ENCODE measurements at regions not wholly inside any gene's neighbourhood (a gene's known extent, or its start where the extent isn't known, plus 50 kb on each side); places are given as distances from the start of the nearest gene placed in this dataset.

- H3K9me3 ChIP-seq: no peaks in the 10 kb centered on the region
- in situ Hi-C loops (cut with MboI; ENCODE audit: low sequenced_read_pairs): no loop called here
- H3K27me3 ChIP-seq (ENCODE audit: low read depth): no peaks in the 10 kb centered on the region
- H3K4me3 ChIP-seq: no peak overlapping the region
- H3K36me3 ChIP-seq (replicated peaks): no peaks in the 10 kb centered on the region
- H3K4me1 ChIP-seq: no peaks in the 10 kb centered on the region; the same call in 1 of the 2 replicates
- no peak for DNase-seq (ENCODE audit: low spot score in 2 of 2)
Observed at GRCh38 chr4:59222221-59222620, 1977.9 kb upstream of the ADGRL3 start.

DNA sequence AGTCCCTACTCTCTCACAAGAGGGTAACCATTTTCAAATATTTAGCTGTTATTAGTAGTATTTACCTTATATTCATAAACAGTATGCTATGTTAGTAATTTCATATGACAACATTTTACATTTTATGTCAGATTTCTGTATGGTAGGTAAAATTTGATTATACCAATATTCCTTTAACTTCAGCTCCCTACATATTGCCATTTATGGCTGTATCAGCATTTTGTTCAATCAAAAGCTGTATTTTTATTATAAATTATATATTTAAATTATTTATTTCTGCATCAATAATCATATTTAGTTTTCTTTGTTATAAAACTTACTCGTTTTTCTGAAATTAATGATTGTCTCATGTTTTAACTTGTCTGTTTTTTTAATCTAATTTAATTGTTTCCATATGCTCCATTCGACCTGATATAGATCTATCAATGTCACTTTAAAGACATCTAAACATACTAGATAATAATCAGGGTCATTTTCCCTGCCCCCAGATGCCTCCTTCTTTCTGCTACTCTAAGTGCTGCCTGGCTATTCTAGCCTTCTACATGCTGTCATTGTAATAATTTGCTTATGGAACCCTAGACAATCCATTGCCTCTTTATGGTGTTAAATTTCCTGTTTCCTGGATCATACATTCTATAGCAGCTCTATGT lies 1976.7 kb upstream of the ADGRL3 start:
- DNase-seq (ENCODE audit: low spot score in 2 of 2): no peak
- Histone ChIP-seq H3K9me3 (no peaks in the 10 kb centered on the region), H3K4me1 (no peaks in the 10 kb centered on the region; the same call in 1 of the 2 replicates), H3K36me3 (replicated peaks) (no peaks in the 10 kb centered on the region), H3K4me3 (no peak overlapping the region), H3K27me3 (ENCODE audit: low read depth) (no peaks in the 10 kb centered on the region)
- in situ Hi-C loops (cut with MboI; ENCODE audit: low sequenced_read_pairs): no loop called here

DNA sequence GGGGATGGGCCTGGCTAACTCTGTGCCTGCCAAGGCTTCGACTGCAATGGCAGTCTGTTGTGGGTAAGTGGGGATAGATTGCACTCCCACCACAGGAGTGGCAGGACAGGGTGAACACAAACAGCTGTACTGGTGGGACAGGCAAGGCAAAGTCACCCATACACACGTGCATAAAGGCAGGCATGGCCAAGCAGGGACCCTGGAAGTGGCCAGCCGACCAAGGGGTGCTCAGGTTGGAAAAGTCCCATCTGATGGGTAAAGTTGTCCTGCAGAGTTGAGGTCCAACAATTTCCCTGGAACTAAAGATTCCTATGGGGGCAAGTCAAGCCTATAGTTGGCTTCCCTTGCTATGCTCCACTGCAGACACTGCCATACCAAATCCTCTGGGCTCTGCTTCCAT lies 1961.9 kb upstream of the ADGRL3 start:
- Histone ChIP-seq H3K36me3 (replicated peaks) (no peaks in the 10 kb centered on the region), H3K4me3 (no peak overlapping the region), H3K9me3 (no peaks in the 10 kb centered on the region), H3K4me1 (peaks cover 4% of the 10 kb centered on the region; the same call in 1 of the 2 replicates), H3K27me3 (ENCODE audit: low read depth) (no peaks in the 10 kb centered on the region)
- DNase-seq (ENCODE audit: low spot score in 2 of 2): no peak
- in situ Hi-C loops (cut with MboI; ENCODE audit: low sequenced_read_pairs): no loop called here

DNA sequence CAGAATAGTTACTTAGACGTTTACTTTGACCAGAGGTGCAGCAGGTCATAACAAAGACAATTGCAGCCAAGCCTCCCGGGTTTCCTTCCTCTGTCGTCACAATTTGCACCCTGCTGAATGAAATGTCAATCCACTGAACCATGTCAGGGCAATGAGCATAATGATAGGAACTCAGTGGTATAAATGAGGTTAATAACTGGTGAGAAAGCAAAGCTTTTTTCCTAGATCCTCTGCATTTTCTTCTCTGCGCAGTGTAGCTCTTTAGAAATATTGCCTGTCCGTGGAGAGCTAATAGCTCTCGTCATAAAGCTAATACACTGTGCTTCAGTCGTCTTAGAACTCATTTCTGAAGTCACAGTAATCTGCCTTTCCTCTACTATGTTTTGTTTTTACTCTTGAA lies 1960.1 kb upstream of the ADGRL3 start:
- in situ Hi-C loops (cut with MboI; ENCODE audit: low sequenced_read_pairs): no loop called here

GRCh38 chr4:59243038-59243437 lies 1957.1 kb upstream of the ADGRL3 start:
- DNase-seq (ENCODE audit: low spot score in 2 of 2): no peak
- H3K27me3 ChIP-seq (ENCODE audit: low read depth): no peaks in the 10 kb centered on the region

More for the DNA sequence above, 1960.1 kb upstream of the ADGRL3 start:
- no peak overlapping the region for H3K4me3 ChIP-seq
- no peaks in the 10 kb centered on the region for H3K9me3 ChIP-seq
- no peak for DNase-seq (ENCODE audit: low spot score in 2 of 2)
- H3K36me3 ChIP-seq (replicated peaks): no peaks in the 10 kb centered on the region
- H3K27me3 ChIP-seq (ENCODE audit: low read depth): no peaks in the 10 kb centered on the region
- peaks cover 4% of the 10 kb centered on the region; the same call in 1 of the 2 replicates for H3K4me1 ChIP-seq

DNA sequence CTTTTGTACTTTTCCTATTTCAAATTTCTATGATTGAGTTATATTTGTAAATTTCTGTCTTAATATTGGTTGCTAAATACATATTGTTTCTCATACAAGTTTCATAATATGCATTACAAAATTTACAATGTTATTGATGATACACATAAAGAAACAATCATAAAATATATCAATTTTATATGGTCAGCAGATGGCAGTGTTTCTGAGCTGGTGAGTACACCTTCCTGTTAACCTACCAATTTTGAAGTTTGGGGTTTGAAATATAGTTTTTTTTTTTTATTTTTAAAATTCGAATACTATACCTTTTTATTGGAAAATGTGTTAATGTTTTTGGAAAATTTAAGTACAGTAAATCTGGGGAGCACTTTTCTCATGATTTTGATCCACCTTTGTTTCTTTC lies 1953.1 kb upstream of the ADGRL3 start:
- Histone ChIP-seq H3K27me3 (ENCODE audit: low read depth) (no peaks in the 10 kb centered on the region), H3K4me3 (no peak overlapping the region), H3K36me3 (replicated peaks) (no peaks in the 10 kb centered on the region), H3K4me1 (no peaks in the 10 kb centered on the region), H3K9me3 (no peaks in the 10 kb centered on the region)
- in situ Hi-C loops (cut with MboI; ENCODE audit: low sequenced_read_pairs): no loop called here
- DNase-seq (ENCODE audit: low spot score in 2 of 2): peak in 1 of 2 experiments; percentile 10

More at GRCh38 chr4:59243038-59243437, 1957.1 kb upstream of the ADGRL3 start:
- H3K36me3 ChIP-seq (replicated peaks): no peaks in the 10 kb centered on the region
- no peak overlapping the region for H3K4me3 ChIP-seq
- in situ Hi-C loops (cut with MboI; ENCODE audit: low sequenced_read_pairs): no loop called here
- H3K4me1 ChIP-seq: peaks cover 4% of the 10 kb centered on the region; the same call in 1 of the 2 replicates
- no peaks in the 10 kb centered on the region for H3K9me3 ChIP-seq

DNA sequence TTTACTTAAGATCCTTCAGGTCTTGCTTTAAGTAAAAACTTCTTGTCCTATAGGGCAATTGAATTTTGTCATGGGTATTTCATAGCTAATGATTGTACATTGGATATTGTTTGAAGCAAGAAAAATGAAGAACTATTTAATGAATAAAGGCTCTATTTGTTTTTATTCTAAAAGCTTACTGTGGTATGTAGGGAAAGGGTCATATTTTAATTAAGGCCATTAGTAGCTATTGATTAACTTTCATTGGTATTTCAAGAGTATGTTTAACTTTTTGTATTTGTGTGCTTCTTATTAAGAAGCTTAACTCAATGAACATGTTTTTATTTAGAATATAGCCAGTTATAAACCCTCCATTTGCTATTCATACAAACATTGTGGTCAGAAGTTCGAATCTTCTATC lies 1951.8 kb upstream of the ADGRL3 start:
- no peak for DNase-seq (ENCODE audit: low spot score in 2 of 2)
- Histone ChIP-seq H3K4me3 (no peak overlapping the region), H3K36me3 (replicated peaks) (no peaks in the 10 kb centered on the region), H3K9me3 (no peaks in the 10 kb centered on the region), H3K4me1 (no peaks in the 10 kb centered on the region), H3K27me3 (ENCODE audit: low read depth) (no peaks in the 10 kb centered on the region)
- in situ Hi-C loops (cut with MboI; ENCODE audit: low sequenced_read_pairs): no loop called here

- Histone ChIP-seq H3K27me3 (ENCODE audit: low read depth) (no peaks in the 10 kb centered on the region), H3K4me1 (no peaks in the 10 kb centered on the region), H3K36me3 (replicated peaks) (no peaks in the 10 kb centered on the region), H3K9me3 (no peaks in the 10 kb centered on the region), H3K4me3 (no peak overlapping the region)
- DNase-seq (ENCODE audit: low spot score in 2 of 2): no peak
- in situ Hi-C loops (cut with MboI; ENCODE audit: low sequenced_read_pairs): no loop called here
Observed at GRCh38 chr4:59249110-59249509, 1951.0 kb upstream of the ADGRL3 start.

- H3K4me1 ChIP-seq: no peaks in the 10 kb centered on the region
- H3K36me3 ChIP-seq (replicated peaks): no peaks in the 10 kb centered on the region
- H3K4me3 ChIP-seq: no peak overlapping the region
- H3K27me3 ChIP-seq (ENCODE audit: low read depth): no peaks in the 10 kb centered on the region
- in situ Hi-C loops (cut with MboI; ENCODE audit: low sequenced_read_pairs): no loop called here
- H3K9me3 ChIP-seq: no peaks in the 10 kb centered on the region
- DNase-seq (ENCODE audit: low spot score in 2 of 2): no peak
Observed at GRCh38 chr4:59258002-59258401, 1942.1 kb upstream of the ADGRL3 start.

DNA sequence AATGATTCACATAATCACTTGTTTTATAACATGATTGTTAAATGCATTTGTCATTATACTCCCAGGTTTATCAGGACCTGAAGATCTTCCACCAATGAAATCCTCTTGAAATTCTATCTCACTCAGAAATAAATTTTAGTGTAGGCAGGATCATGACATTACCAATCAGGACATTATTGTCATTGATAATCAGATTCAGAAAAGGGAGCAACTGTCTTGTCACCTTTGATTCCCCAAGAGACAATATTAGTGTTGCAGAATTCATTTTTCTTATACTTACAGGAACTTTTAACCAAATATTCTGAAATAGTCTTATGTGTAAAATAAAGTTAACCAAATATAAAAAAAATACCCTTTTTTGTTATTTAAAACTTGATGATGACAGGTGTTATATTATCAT lies 1892.5 kb upstream of the ADGRL3 start:
- no peaks in the 10 kb centered on the region for H3K36me3 ChIP-seq (replicated peaks)
- no peak overlapping the region for H3K4me3 ChIP-seq
- no peaks in the 10 kb centered on the region for H3K9me3 ChIP-seq
- no peaks in the 10 kb centered on the region for H3K27me3 ChIP-seq (ENCODE audit: low read depth)
- in situ Hi-C loops (cut with MboI; ENCODE audit: low sequenced_read_pairs): no loop called here
- no peak for DNase-seq (ENCODE audit: low spot score in 2 of 2)
- H3K4me1 ChIP-seq: no peaks in the 10 kb centered on the region

DNA sequence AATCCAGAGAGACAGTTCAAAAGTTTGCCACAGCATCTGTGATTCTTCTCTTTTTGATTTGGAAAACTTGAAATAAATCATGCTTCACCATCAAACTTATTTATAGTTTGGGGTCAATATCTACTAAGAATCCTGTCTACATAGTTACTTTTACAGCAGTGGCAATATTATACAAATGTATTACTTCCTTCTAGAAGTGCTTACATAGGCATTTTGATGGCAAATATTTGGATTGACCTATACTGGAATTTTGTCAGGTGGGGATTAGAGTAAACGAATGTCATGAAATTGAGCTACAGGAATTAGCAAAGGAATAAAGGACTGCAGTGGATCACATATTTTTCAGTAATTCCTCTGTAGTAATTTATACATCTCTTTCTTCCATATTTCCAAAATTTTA lies 1885.5 kb upstream of the ADGRL3 start:
- Histone ChIP-seq H3K4me3 (no peak overlapping the region), H3K36me3 (replicated peaks) (no peaks in the 10 kb centered on the region), H3K4me1 (no peaks in the 10 kb centered on the region), H3K9me3 (no peaks in the 10 kb centered on the region), H3K27me3 (ENCODE audit: low read depth) (no peaks in the 10 kb centered on the region)
- in situ Hi-C loops (cut with MboI; ENCODE audit: low sequenced_read_pairs): no loop called here
- DNase-seq (ENCODE audit: low spot score in 2 of 2): no peak

DNA sequence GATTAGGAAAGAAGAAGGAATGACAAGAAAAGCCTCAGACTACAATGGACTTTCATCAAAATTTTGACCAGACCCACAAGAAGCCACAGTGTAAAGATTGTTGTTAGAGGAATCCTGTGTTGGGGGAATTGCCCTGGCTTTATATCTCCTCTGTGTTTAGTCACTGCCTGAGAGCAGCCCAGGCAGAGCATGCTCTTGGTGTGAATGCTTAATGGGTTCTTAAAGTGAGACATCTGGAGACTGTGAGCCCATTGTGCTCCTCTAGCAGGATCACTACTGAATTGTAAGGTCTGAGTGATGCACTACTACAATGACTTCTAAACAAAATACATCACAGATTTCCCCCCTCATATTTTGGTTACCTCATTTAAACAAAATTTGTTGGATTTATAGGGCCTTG lies 1860.5 kb upstream of the ADGRL3 start:
- in situ Hi-C loops (cut with MboI; ENCODE audit: low sequenced_read_pairs): no loop called here
- DNase-seq (ENCODE audit: low spot score in 2 of 2): no peak
- H3K36me3 ChIP-seq (replicated peaks): no peaks in the 10 kb centered on the region
- no peak overlapping the region for H3K4me3 ChIP-seq
- H3K9me3 ChIP-seq: no peaks in the 10 kb centered on the region
- H3K4me1 ChIP-seq: no peaks in the 10 kb centered on the region
- no peaks in the 10 kb centered on the region for H3K27me3 ChIP-seq (ENCODE audit: low read depth)

DNA sequence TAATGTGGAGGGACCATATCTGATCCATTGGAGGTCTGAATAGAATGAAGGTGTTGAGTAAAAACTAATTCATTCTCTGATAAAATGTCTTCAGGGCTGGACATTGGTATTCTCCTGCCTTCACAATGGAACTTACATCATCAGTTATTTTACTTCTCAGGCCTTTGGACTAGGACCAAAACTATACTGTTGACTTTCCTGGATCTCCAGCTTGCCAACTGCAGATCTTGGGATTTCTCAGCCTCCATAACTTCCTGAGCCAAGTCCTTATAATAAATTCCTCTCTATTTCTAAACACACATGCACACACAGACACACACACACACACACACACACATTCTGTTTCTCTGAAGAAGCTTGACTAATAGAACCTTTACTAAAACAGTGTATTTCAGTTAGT lies 1858.6 kb upstream of the ADGRL3 start:
- Histone ChIP-seq H3K36me3 (replicated peaks) (no peaks in the 10 kb centered on the region), H3K27me3 (ENCODE audit: low read depth) (no peaks in the 10 kb centered on the region), H3K4me1 (no peaks in the 10 kb centered on the region), H3K9me3 (no peaks in the 10 kb centered on the region), H3K4me3 (no peak overlapping the region)
- in situ Hi-C loops (cut with MboI; ENCODE audit: low sequenced_read_pairs): no loop called here
- no peak for DNase-seq (ENCODE audit: low spot score in 2 of 2)

- H3K9me3 ChIP-seq: no peaks in the 10 kb centered on the region
- DNase-seq (ENCODE audit: low spot score in 2 of 2): peak in 1 of 2 experiments; percentile 50
- H3K4me1 ChIP-seq: 0 out of 2 replicates have a peak, but pooled peaks cover 3% of the 10 kb centered on the region
- no peaks in the 10 kb centered on the region for H3K36me3 ChIP-seq (replicated peaks)
- no peaks in the 10 kb centered on the region for H3K27me3 ChIP-seq (ENCODE audit: low read depth)
- in situ Hi-C loops (cut with MboI; ENCODE audit: low sequenced_read_pairs): no loop called here
- H3K4me3 ChIP-seq: no peak overlapping the region
Observed at GRCh38 chr4:59348949-59349348, 1851.2 kb upstream of the ADGRL3 start.

DNA sequence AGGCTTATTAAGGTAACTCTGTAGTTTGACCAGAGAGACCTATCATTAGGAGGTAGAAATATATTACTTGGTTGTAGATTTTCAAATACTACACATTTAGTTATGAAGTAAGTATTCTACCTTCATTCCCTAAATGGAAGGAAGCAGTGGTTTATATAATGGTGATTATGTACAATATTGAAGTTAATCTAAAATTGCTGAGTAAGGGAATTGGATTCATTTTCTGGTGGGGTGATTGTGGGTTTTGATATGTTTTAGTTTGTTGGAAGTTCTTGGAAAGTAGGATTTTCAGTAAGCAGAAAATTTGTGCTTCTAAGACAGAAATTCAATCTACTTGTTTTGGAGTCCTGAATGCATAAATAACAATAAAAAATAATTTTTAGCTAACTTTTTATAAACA lies 1830.9 kb upstream of the ADGRL3 start:
- in situ Hi-C loops (cut with MboI; ENCODE audit: low sequenced_read_pairs): no loop called here
- Histone ChIP-seq H3K27me3 (ENCODE audit: low read depth) (no peaks in the 10 kb centered on the region), H3K4me1 (no peaks in the 10 kb centered on the region), H3K4me3 (no peak overlapping the region), H3K36me3 (replicated peaks) (no peaks in the 10 kb centered on the region), H3K9me3 (no peaks in the 10 kb centered on the region)
- no peak for DNase-seq (ENCODE audit: low spot score in 2 of 2)
